Amniotic epithelial cell (primary cell): ENCODE measurements at regions not wholly inside any gene's neighbourhood (a gene's known extent, or its start where the extent isn't known, plus 50 kb on each side); places are given as distances from the start of the nearest gene placed in this dataset.
"Not testable (repeated sequence)": the region's sequence is repeated elsewhere in the genome, so short reads cannot be mapped to it uniquely, and the experiment has no call there.

ENCODE experiments used
- DNase-seq: peaks from one replicate; pipeline ENCODE4 v3.0.0-alpha.2; 2010; ENCODE audit warnings: low read depth

- no peak for DNase-seq
Measured at GRCh38 chr17:34474706-34475105, 104.7 kb upstream of the TMEM132E start.

GRCh38 chr17:34472363-34472762, 107.0 kb upstream of the TMEM132E start:
- DNase-seq: no peak

- not testable (repeated sequence) for DNase-seq
Measured at GRCh38 chr17:34471278-34471677, 108.1 kb upstream of the TMEM132E start.

GRCh38 chr17:34465789-34466188, 102.8 kb upstream of the CCL1 start:
- DNase-seq: no peak

- DNase-seq: no peak
Measured at GRCh38 chr17:34464812-34465211, 101.8 kb upstream of the CCL1 start.

GRCh38 chr17:34458266-34458665, 95.2 kb upstream of the CCL1 start:
- no peak for DNase-seq

GRCh38 chr17:34456121-34456520, 93.1 kb upstream of the CCL1 start:
- DNase-seq: no peak

- DNase-seq: no peak
Measured at GRCh38 chr17:34452769-34453168, 89.7 kb upstream of the CCL1 start.

GRCh38 chr17:34451313-34451712, 88.3 kb upstream of the CCL1 start:
- no peak for DNase-seq

- no peak for DNase-seq
Measured at GRCh38 chr17:34447406-34447805, 84.4 kb upstream of the CCL1 start.

GRCh38 chr17:34445101-34445500, 82.1 kb upstream of the CCL1 start:
- DNase-seq: no peak

- no peak for DNase-seq
Measured at GRCh38 chr17:34443619-34444469, 80.8 kb upstream of the CCL1 start.

- no peak for DNase-seq
Measured at GRCh38 chr17:34442387-34443111, 79.5 kb upstream of the CCL1 start.

GRCh38 chr17:34437188-34437587, 74.2 kb upstream of the CCL1 start:
- no peak for DNase-seq

- DNase-seq: no peak
Measured at GRCh38 chr17:34436607-34437006, 73.6 kb upstream of the CCL1 start.

- DNase-seq: no peak
Measured at GRCh38 chr17:34435182-34435928, 72.3 kb upstream of the CCL1 start.

- no peak for DNase-seq
Measured at GRCh38 chr17:34434052-34434451, 71.0 kb upstream of the CCL1 start.

- no peak for DNase-seq
Measured at GRCh38 chr17:34424814-34425491, 61.9 kb upstream of the CCL1 start.

- no peak for DNase-seq
Measured at GRCh38 chr17:34423978-34424813, 61.2 kb upstream of the CCL1 start.

- DNase-seq: not testable (repeated sequence)
Measured at GRCh38 chr17:34423315-34423714, 60.3 kb upstream of the CCL1 start.

- DNase-seq: no peak
Measured at GRCh38 chr17:34420900-34421299, 57.9 kb upstream of the CCL1 start.
